GM18873 (cell line): ENCODE measurements at regions not wholly inside any gene's neighbourhood (a gene's known extent, or its start where the extent isn't known, plus 50 kb on each side); places are given as distances from the start of the nearest gene placed in this dataset.

ENCODE experiments used
- ATAC-seq: cut with Tn5 transposase; IDR thresholded peaks from one replicate; pipeline ENCODE4 v1.9.1; 2021; ENCODE audit warnings: mild to moderate bottlenecking, moderate library complexity, moderate number of reproducible peaks; ENCODE audit not compliant: unreplicated experiment, low FRiP score

DNA sequence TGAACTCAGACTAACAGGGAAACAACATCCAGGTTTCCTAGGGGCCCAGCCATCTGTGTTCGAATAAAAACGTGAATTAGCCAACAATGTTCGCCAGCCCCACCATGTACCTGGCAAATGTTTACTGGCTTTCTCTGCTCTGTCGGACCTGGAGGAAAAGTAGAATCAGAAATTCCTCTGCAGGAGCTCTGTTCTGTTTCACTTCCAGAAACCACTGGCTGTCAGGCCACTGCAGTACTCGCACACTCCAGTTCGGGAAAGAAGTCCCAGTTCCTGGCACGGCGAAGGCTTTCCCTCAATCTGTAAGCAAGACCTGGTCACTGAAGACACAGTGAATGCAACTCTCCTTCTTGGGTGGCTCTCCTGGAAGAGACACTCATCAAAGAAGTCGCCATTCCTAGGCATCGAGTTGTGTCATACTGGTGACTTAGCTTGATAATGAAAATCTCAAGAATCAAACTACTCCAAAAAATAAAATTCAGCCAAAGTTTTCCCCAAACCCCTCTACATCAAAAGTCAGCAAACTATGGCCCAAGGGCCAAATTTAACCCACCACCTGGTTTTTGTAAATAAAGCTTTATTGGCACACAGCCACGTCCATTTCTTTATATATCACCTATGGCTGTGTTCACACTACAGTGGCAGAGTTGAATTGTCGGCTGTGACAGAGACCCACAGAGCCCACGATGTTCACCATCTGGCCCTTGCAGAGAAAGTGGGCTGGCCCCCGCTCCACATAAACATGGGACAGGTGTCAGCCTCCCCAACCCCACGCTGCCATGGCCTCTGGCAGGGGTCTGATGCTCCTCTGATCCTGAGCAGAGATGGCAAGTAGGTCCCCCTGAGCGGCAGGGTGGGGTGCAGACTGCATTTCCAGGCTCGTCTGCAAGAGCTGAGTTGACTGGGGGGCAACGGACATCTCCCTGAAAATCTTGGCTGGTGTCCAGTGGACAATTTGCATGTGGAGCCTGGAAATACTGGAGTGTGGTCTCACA, 189.2 kb upstream of the DIO3 start:
- no peak for ATAC-seq

- no peak for ATAC-seq
Observed at GRCh38 chr14:101372894-101373620, 188.2 kb upstream of the DIO3 start.

- no peak for ATAC-seq
Observed at GRCh38 chr14:101373690-101374295, 187.5 kb upstream of the DIO3 start.

- ATAC-seq: no peak
Observed at GRCh38 chr14:101374373-101375338, 186.6 kb upstream of the DIO3 start.

DNA sequence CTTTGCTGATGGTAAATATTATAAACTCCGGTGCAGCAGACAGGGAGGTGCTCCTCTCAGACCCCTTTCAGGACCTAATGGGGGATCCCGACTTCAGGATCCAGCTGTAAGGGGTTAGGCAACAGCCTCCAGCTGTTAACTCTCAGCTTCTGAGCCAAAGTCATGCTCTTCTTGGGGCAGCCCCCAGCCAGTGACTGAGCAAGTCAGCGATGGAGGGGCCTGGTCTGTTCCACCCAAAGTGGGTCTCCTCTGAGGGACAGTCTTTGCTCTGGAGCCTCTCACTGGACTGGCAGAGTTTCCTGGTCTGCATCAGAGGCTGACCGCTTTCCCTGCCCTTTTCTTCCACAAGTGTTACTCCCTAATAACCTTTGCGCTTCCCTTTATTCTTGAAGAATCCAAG, 184.2 kb upstream of the DIO3 start:
- no peak for ATAC-seq

- no peak for ATAC-seq
Observed at GRCh38 chr14:101379842-101380241, 181.5 kb upstream of the DIO3 start.

DNA sequence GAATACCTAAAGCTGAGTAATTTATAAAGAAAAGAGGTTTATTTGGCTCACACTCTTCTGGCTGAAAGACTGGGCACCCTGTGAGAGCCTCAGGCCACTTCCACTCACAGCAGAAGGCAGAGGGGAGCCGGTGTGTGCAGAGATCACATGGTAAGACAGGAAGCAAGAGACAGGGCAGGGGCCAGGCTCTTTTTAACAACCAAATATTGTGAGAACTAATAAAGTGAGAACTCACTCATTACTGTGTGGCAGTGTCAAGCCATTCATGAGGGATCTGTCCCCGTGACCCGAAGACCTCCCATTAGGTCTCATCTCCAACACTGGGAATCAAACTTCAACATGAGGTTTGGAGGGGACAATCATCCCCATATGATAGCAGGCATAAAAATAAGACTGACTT, 180.8 kb upstream of the DIO3 start:
- no peak for ATAC-seq

- no peak for ATAC-seq
Observed at GRCh38 chr14:101380940-101381339, 180.4 kb upstream of the DIO3 start.

GRCh38 chr14:101383737-101384338, 177.5 kb upstream of the DIO3 start:
- ATAC-seq: no peak

GRCh38 chr14:101394374-101394773, 166.9 kb upstream of the DIO3 start:
- ATAC-seq: no peak

- ATAC-seq: no peak
Observed at GRCh38 chr14:101395779-101396178, 165.5 kb upstream of the DIO3 start.

- no peak for ATAC-seq
Observed at GRCh38 chr14:101397206-101397605, 164.1 kb upstream of the DIO3 start.

DNA sequence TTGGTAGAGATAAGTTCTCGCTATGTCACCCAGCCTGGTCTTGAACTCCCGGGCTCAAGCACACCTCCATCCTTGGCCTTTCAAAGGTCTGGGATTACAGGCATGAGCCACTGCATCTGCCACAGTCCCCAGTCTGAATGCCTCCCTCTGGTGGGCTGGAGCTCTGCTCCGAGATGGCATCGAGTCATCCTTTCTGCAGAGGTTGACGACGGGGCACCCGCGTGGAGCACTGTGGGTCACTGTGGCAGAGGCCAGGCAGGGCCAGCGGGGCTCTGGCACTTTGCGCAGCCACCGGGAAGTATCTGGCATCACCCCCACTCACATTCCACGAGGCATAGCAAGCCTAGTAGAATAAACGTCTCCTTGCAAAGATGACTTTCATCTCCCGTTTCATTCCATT, 163.3 kb upstream of the DIO3 start:
- no peak for ATAC-seq

DNA sequence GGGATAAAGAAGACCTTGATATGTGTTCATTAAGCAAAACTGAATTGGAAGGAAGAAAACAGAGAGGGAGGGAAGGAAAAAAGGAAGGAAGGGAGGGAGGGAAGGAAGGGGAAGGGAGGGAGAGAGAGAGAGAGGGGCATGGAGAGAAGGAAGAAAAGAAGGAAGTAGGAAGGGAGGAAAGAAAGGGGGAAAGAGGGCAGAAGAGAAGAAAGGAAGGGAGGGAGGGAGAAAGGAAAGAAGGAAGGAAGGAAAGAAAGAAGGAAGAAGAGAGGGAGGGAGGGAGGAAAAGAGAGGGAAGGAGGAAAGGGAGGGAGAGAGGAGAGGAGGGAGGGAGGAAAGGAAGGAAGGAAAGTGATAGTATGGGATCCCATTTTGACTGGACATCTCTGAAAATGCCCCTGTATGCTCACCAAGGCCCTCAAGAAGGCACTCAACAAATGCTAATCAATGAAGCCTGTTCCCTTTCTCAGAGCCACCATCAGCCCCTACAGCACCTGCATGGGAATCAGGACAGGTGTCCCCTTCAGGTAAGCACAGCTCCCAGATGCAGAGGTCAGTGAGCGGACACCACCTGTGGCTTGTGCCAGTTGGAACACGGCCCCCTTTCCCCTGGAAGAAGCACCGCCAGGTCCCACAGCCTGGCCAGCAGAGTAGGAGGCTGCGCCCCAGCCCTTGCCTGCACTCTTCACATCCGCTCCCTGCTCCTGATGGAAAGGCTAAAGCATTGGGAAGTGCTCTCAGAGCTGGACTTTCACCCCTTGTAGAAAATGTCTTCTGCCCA, 161.4 kb upstream of the DIO3 start:
- ATAC-seq: no peak

- no peak for ATAC-seq
Observed at GRCh38 chr14:101400830-101401229, 160.5 kb upstream of the DIO3 start.

- ATAC-seq: no peak
Observed at GRCh38 chr14:101402936-101403660, 158.2 kb upstream of the DIO3 start.

GRCh38 chr14:101404426-101405170, 156.7 kb upstream of the DIO3 start:
- no peak for ATAC-seq
